SU-DHL-6 (cell line): ENCODE measurements at regions not wholly inside any gene's neighbourhood (a gene's known extent, or its start where the extent isn't known, plus 50 kb on each side); places are given as distances from the start of the nearest gene placed in this dataset.

Experiments used
- H2AFZ ChIP-seq: fragments of 200-600 bp; sonication (generic); 2 replicates; pipeline ENCODE4 v1.6.1; 2014; ENCODE audit warnings: low read depth, mild to moderate bottlenecking, moderate library complexity, mixed read lengths, antibody characterized with exemption, low read length; ENCODE audit not compliant: severe bottlenecking
- H3F3A ChIP-seq: fragments of 200-600 bp; shearing (Covaris generic); 2 replicates; pipeline ENCODE4 v1.6.0; 2016; ENCODE audit warnings: antibody characterized with exemption, mild to moderate bottlenecking; ENCODE audit not compliant: insufficient read depth
- H3K27ac ChIP-seq: fragments of 200-600 bp; sonication (generic); 2 replicates; pipeline ENCODE4 v1.5.1; 2016; ENCODE audit warnings: low read depth, mild to moderate bottlenecking, low read length, moderate library complexity, mixed read lengths
- H3K27me3 ChIP-seq: fragments of 200-600 bp; sonication (generic), shearing (Covaris generic); 2 replicates; pipeline ENCODE4 v1.6.0; 2014; ENCODE audit warnings: mild to moderate bottlenecking, low read length
- H3K36me3 ChIP-seq: fragments of 200-600 bp; sonication (generic); 2 replicates; pipeline ENCODE4 v1.6.1; 2014; ENCODE audit warnings: mild to moderate bottlenecking, low read length, mixed read lengths
- H3K4me2 ChIP-seq: fragments of 300-600, 200-600 bp; shearing (Covaris generic), sonication (generic); 2 replicates; pipeline ENCODE4 v1.6.0; 2014; ENCODE audit warnings: low read length, low read depth, mild to moderate bottlenecking; ENCODE audit not compliant: poor library complexity, severe bottlenecking
- H3K4me3 ChIP-seq: fragments of 200-600 bp; sonication (generic); 2 replicates; pipeline ENCODE4 v1.5.1; 2014; ENCODE audit warnings: antibody characterized with exemption, low read length, mild to moderate bottlenecking, mixed read lengths; ENCODE audit not compliant: insufficient read depth, poor library complexity, severe bottlenecking
- H3K79me2 ChIP-seq: fragments of 200-600 bp; sonication (generic); 2 replicates; pipeline ENCODE4 v1.6.1; 2014; ENCODE audit warnings: mild to moderate bottlenecking, low read length, moderate library complexity; ENCODE audit not compliant: insufficient read depth
- H3K9ac ChIP-seq: fragments of 200-600 bp; sonication (generic); 2 replicates; pipeline ENCODE4 v1.7.0; 2014; ENCODE audit warnings: mild to moderate bottlenecking, low read length
- H3K9me2 ChIP-seq: fragments of 200-600 bp; sonication (generic); replicated peaks from 2 replicates; pipeline ENCODE4 v1.6.1; 2014; ENCODE audit warnings: low read length; ENCODE audit not compliant: insufficient read depth
- H3K9me3 ChIP-seq: fragments of 200-600 bp; sonication (generic); 2 replicates; pipeline ENCODE4 v1.6.1; 2014; ENCODE audit warnings: low read length, mixed read lengths; ENCODE audit not compliant: insufficient read depth
- H4K20me1 ChIP-seq: fragments of 200-600 bp; sonication (generic); 2 replicates; pipeline ENCODE4 v1.6.1; 2014; ENCODE audit warnings: low read depth, mild to moderate bottlenecking, antibody characterized with exemption, low read length, moderate library complexity, mixed read lengths
- EZH2phosphoT487 ChIP-seq: fragments of 200-600 bp; sonication (generic), shearing (Covaris generic); conservative IDR thresholded peaks from 2 replicates; pipeline ENCODE4 v1.6.1; 2018; ENCODE audit warnings: mild to moderate bottlenecking, antibody characterized with exemption, low read length, moderate library complexity, mixed read lengths
- TF ChIP-seq, protein P1 (sequence below): fragments of 200-600 bp; sonication (generic); IDR thresholded peaks from one replicate; pipeline ENCODE4 v1.5.1; 2017; ENCODE audit warnings: antibody characterized with exemption, mild to moderate bottlenecking, low read length, moderate library complexity; ENCODE audit not compliant: insufficient read depth, poor library complexity, severe bottlenecking

DNA sequence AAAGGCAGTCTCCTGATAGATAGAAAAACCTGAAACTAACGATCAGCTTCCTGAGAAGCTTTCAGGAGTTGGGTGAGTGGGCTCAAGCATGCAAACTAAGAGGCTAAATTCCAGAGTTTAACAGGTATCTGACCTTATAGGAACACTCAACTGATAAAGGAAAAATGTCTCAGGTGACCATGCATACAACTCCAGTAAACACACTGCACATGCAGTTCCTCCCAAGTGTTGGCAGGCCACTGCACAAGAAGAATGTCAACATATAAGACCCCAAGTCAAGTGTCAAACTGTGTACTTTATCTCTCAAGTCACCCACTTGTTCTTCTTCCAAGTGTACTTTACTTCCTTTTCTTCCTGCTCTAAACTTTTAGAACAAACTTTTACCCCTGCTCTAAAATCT lies 981.2 kb downstream of the FAM133A start:
- H3K4me3 ChIP-seq: no peak overlapping the region
- no peaks in the 10 kb centered on the region for H3K79me2 ChIP-seq
- H2AFZ ChIP-seq: no peak overlapping the region
- H3F3A ChIP-seq: no peaks in the 10 kb centered on the region
- no peak overlapping the region for H3K4me2 ChIP-seq
- no peaks in the 10 kb centered on the region for H3K27me3 ChIP-seq
- H3K9me3 ChIP-seq: no peaks in the 10 kb centered on the region
- no peak overlapping the region for H3K27ac ChIP-seq
- no peaks in the 10 kb centered on the region for H3K36me3 ChIP-seq
- no peaks in the 10 kb centered on the region for H4K20me1 ChIP-seq
- no peak for TF ChIP-seq EZH2phosphoT487
- TF ChIP-seq, protein P1, sequence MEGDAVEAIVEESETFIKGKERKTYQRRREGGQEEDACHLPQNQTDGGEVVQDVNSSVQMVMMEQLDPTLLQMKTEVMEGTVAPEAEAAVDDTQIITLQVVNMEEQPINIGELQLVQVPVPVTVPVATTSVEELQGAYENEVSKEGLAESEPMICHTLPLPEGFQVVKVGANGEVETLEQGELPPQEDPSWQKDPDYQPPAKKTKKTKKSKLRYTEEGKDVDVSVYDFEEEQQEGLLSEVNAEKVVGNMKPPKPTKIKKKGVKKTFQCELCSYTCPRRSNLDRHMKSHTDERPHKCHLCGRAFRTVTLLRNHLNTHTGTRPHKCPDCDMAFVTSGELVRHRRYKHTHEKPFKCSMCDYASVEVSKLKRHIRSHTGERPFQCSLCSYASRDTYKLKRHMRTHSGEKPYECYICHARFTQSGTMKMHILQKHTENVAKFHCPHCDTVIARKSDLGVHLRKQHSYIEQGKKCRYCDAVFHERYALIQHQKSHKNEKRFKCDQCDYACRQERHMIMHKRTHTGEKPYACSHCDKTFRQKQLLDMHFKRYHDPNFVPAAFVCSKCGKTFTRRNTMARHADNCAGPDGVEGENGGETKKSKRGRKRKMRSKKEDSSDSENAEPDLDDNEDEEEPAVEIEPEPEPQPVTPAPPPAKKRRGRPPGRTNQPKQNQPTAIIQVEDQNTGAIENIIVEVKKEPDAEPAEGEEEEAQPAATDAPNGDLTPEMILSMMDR: no peak
- no peak overlapping the region for H3K9ac ChIP-seq
- no peaks in the 10 kb centered on the region for H3K9me2 ChIP-seq

DNA sequence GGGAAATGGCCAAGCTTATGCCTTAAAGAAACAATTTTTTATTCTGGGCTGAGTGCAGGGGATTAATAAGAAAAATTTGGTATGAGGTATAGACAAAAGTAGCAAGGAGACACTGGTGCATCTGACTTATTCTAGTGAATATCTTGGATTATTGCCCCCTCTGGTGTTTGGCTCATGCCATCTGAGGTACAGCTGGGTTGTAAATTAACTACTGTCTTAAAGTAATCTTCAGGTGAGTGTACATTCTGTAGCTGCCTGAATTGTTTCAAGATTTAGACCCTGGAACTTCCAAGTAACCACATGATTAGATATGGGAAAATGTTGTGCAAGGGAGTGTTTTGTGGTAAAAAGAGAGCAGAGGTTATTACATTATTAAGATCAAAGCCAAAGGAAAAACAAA lies 988.7 kb downstream of the FAM133A start:
- Histone ChIP-seq H2AFZ (no peak overlapping the region), H3K27ac (no peak overlapping the region), H4K20me1 (no peaks in the 10 kb centered on the region), H3K9me3 (no peaks in the 10 kb centered on the region), H3K27me3 (no peaks in the 10 kb centered on the region), H3K9ac (no peak overlapping the region), H3K4me2 (no peak overlapping the region), H3K4me3 (no peak overlapping the region), H3K36me3 (no peaks in the 10 kb centered on the region), H3K9me2 (no peaks in the 10 kb centered on the region), H3F3A (no peaks in the 10 kb centered on the region), H3K79me2 (no peaks in the 10 kb centered on the region)
- TF ChIP-seq, protein P1: no peak
- no peak for TF ChIP-seq EZH2phosphoT487

DNA sequence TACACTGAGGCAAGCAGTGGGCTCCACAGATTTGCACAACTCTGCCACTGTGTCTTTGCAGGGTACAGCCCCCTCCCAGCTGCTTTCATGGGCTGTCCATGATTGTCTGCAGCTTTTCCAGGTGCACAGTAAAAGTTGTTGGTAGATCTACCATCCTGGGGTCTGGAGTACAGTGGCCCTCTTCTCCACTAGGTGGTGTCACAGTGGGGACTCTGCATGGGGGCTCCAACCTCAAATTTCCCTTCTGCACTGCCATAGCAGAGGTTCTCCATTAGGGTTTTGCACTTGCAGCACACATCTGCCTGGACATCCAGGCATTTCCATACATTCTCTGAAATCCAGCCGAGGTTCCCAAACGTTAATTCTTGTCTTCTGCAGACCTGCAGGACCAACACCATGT lies 1002.3 kb downstream of the FAM133A start:
- Histone ChIP-seq H3K4me2 (no peak overlapping the region), H3K27ac (no peak overlapping the region), H3K9ac (no peak overlapping the region), H3F3A (no peaks in the 10 kb centered on the region), H4K20me1 (no peaks in the 10 kb centered on the region), H3K27me3 (no peaks in the 10 kb centered on the region), H3K36me3 (no peaks in the 10 kb centered on the region), H3K9me3 (no peaks in the 10 kb centered on the region), H2AFZ (no peak overlapping the region), H3K4me3 (no peak overlapping the region), H3K79me2 (no peaks in the 10 kb centered on the region), H3K9me2 (no peaks in the 10 kb centered on the region)
- TF ChIP-seq EZH2phosphoT487: no peak
- TF ChIP-seq, protein P1: no peak
